Neural cell (in vitro differentiated cells): ENCODE measurements at regions not wholly inside any gene's neighbourhood (a gene's known extent, or its start where the extent isn't known, plus 50 kb on each side); places are given as distances from the start of the nearest gene placed in this dataset.

Experiments used
- H2AFZ ChIP-seq: fragments of 200-600, 300-800 bp; sonication (generic), shearing (Covaris generic); 2 replicates; pipeline ENCODE4 v1.6.0; 2014; ENCODE audit warnings: low read depth, mild to moderate bottlenecking, antibody characterized with exemption, low read length, moderate library complexity
- H3F3A ChIP-seq: fragments of 200-600 bp; shearing (Covaris generic); 2 replicates; pipeline ENCODE4 v1.6.1; 2016; ENCODE audit warnings: mild to moderate bottlenecking, moderate library complexity, mixed read lengths, antibody characterized with exemption, low read length; ENCODE audit not compliant: insufficient read depth, poor library complexity, severe bottlenecking
- H3K27ac ChIP-seq: fragments of 200-600, 300-800 bp; sonication (generic), shearing (Covaris generic); 2 replicates; pipeline ENCODE4 v1.5.1; 2014; ENCODE audit warnings: mild to moderate bottlenecking, low read length, moderate library complexity
- H3K27me3 ChIP-seq: fragments of 300-800, 200-600 bp; sonication (generic), shearing (Covaris generic); 2 replicates; pipeline ENCODE4 v1.6.0; 2014; ENCODE audit warnings: mild to moderate bottlenecking, low read depth, low read length, moderate library complexity; ENCODE audit not compliant: insufficient read depth
- H3K36me3 ChIP-seq: fragments of 300-800, 200-600 bp; sonication (generic), shearing (Covaris generic); 2 replicates; pipeline ENCODE4 v1.5.1; 2014; ENCODE audit warnings: mild to moderate bottlenecking, antibody characterized with exemption, low read length, moderate library complexity; ENCODE audit not compliant: insufficient read depth
- H3K4me2 ChIP-seq: fragments of 300-800, 200-600 bp; sonication (generic), shearing (Covaris generic); 2 replicates; pipeline ENCODE4 v1.6.0; 2014; ENCODE audit warnings: mild to moderate bottlenecking, low read length
- H3K4me3 ChIP-seq: fragments of 300-800, 200-600 bp; sonication (generic), shearing (Covaris generic); 2 replicates; pipeline ENCODE4 v1.5.1; 2014; ENCODE audit warnings: mild to moderate bottlenecking, low read length, moderate library complexity
- H3K79me2 ChIP-seq: fragments of 200-600 bp; shearing (Covaris generic); replicated peaks from 2 replicates; pipeline ENCODE4 v1.6.0; 2014; ENCODE audit warnings: mild to moderate bottlenecking, low read length, moderate library complexity; ENCODE audit not compliant: insufficient read depth
- H3K9ac ChIP-seq: fragments of 300-800, 200-600 bp; sonication (generic), shearing (Covaris generic); 2 replicates; pipeline ENCODE4 v1.6.1; 2016; ENCODE audit warnings: mild to moderate bottlenecking, low read length, mixed read lengths
- H3K9me2 ChIP-seq: fragments of 200-600 bp; shearing (Covaris generic); 2 replicates; pipeline ENCODE4 v1.6.1; 2016; ENCODE audit warnings: mild to moderate bottlenecking, low read length, mixed read lengths; ENCODE audit not compliant: insufficient read depth
- H3K9me3 ChIP-seq: fragments of 200-600, 300-800 bp; sonication (generic), shearing (Covaris generic); 2 replicates; pipeline ENCODE4 v1.6.1; 2016; ENCODE audit warnings: mild to moderate bottlenecking, mixed run types, low read length, moderate library complexity, mixed read lengths
- H4K20me1 ChIP-seq: fragments of 200-600 bp; shearing (Covaris generic); 2 replicates; pipeline ENCODE4 v1.6.1; 2016; ENCODE audit warnings: mild to moderate bottlenecking, mixed run types; ENCODE audit not compliant: insufficient read depth
- CTCF ChIP-seq: fragments of 450-650 bp; IDR thresholded peaks from 2 replicates; pipeline ENCODE4 v1.5.1; 2014; ENCODE audit warnings: antibody characterized with exemption, mild to moderate bottlenecking, moderate library complexity; ENCODE audit not compliant: poor library complexity, severe bottlenecking
- EP300 ChIP-seq: fragments of 450-650 bp; conservative IDR thresholded peaks from 2 replicates; pipeline ENCODE4 v1.6.1; 2014; ENCODE audit warnings: antibody characterized with exemption, mild to moderate bottlenecking, moderate library complexity; ENCODE audit not compliant: poor library complexity, severe bottlenecking
- EZH2 ChIP-seq: fragments of 200-600, 300-800 bp; shearing (Covaris generic), sonication (generic); IDR thresholded peaks from 2 replicates; pipeline ENCODE4 v1.6.1; 2014; ENCODE audit warnings: antibody characterized with exemption, low read length, borderline replicate concordance, mild to moderate bottlenecking; ENCODE audit not compliant: insufficient read depth, poor library complexity, severe bottlenecking
- MXI1 ChIP-seq: fragments of 450-650 bp; conservative IDR thresholded peaks from 2 replicates; pipeline ENCODE4 v1.6.1; 2014; ENCODE audit warnings: antibody characterized with exemption, mild to moderate bottlenecking; ENCODE audit not compliant: poor library complexity, severe bottlenecking
- POLR2AphosphoS5 ChIP-seq: IDR thresholded peaks from 2 replicates; pipeline ENCODE4 v1.6.1; 2012
- RAD21 ChIP-seq: fragments of 450-650 bp; conservative IDR thresholded peaks from 2 replicates; pipeline ENCODE4 v1.6.1; 2014; ENCODE audit warnings: antibody characterized with exemption, mild to moderate bottlenecking, moderate library complexity
- REST ChIP-seq: IDR thresholded peaks from 2 replicates; pipeline ENCODE4 v1.6.1; 2012; ENCODE audit warnings: borderline replicate concordance
- SMC3 ChIP-seq: fragments of 450-650 bp; conservative IDR thresholded peaks from 2 replicates; pipeline ENCODE4 v1.6.1; 2014; ENCODE audit warnings: antibody characterized with exemption, mild to moderate bottlenecking, moderate library complexity; ENCODE audit not compliant: poor library complexity
- TAF1 ChIP-seq: IDR thresholded peaks from 2 replicates; pipeline ENCODE4 v1.6.1; 2012; ENCODE audit warnings: low read depth

- Histone ChIP-seq H3K27me3 (no peaks in the 10 kb centered on the region), H4K20me1 (no peaks in the 10 kb centered on the region)
Measured at GRCh38 chr6:98092331-98092730, 742.0 kb upstream of the POU3F2 start.

GRCh38 chr6:98094696-98095095, 739.7 kb upstream of the POU3F2 start:
- Histone ChIP-seq H4K20me1 (no peaks in the 10 kb centered on the region), H3K4me3 (no peak overlapping the region), H3K79me2 (no peaks in the 10 kb centered on the region), H3K36me3 (no peaks in the 10 kb centered on the region), H3K27ac (no peak overlapping the region), H2AFZ (no peak overlapping the region), H3F3A (no peaks in the 10 kb centered on the region), H3K27me3 (no peaks in the 10 kb centered on the region), H3K9ac (no peak overlapping the region), H3K4me2 (no peak overlapping the region), H3K9me3 (no peaks in the 10 kb centered on the region), H3K9me2 (no peaks in the 10 kb centered on the region)
- no peak for TF ChIP-seq SMC3
- TF ChIP-seq REST = no peak
- TF ChIP-seq RAD21 = no peak
- no peak for TF ChIP-seq TAF1
- TF ChIP-seq EZH2 = no peak
- TF ChIP-seq MXI1 = no peak
- TF ChIP-seq CTCF = no peak
- no peak for TF ChIP-seq EP300
- TF ChIP-seq POLR2AphosphoS5 = no peak

More at GRCh38 chr6:98092331-98092730, 742.0 kb upstream of the POU3F2 start:
- TF ChIP-seq REST = peak; percentile 36
- no peak for TF ChIP-seq EP300
- TF ChIP-seq POLR2AphosphoS5 = peak; percentile 19
- Histone ChIP-seq H3K36me3 (no peaks in the 10 kb centered on the region), H3K27ac (no peak overlapping the region), H3K9ac (no peak overlapping the region), H3F3A (no peaks in the 10 kb centered on the region), H3K4me2 (no peak overlapping the region), H3K79me2 (no peaks in the 10 kb centered on the region), H3K9me2 (no peaks in the 10 kb centered on the region), H3K9me3 (no peaks in the 10 kb centered on the region), H3K4me3 (no peak overlapping the region), H2AFZ (no peak overlapping the region)
